Stimulated activated CD4-positive, alpha-beta T cell treated with anti-CD3 and anti-CD28 coated beads, Interleukin-15, amount 100 ng/mL, for 48 hours (primary cell): ENCODE measurements at regions not wholly inside any gene's neighbourhood (a gene's known extent, or its start where the extent isn't known, plus 50 kb on each side); places are given as distances from the start of the nearest gene placed in this dataset.
"Not testable (repeated sequence)": the region's sequence is repeated elsewhere in the genome, so short reads cannot be mapped to it uniquely, and the experiment has no call there.

Source experiments
- DNase-seq, 2 donors: peaks; one replicate each; pipeline ENCODE4 v3.0.0-alpha.2; 2020; ENCODE audit warnings: low read depth in 2 of 2

DNA sequence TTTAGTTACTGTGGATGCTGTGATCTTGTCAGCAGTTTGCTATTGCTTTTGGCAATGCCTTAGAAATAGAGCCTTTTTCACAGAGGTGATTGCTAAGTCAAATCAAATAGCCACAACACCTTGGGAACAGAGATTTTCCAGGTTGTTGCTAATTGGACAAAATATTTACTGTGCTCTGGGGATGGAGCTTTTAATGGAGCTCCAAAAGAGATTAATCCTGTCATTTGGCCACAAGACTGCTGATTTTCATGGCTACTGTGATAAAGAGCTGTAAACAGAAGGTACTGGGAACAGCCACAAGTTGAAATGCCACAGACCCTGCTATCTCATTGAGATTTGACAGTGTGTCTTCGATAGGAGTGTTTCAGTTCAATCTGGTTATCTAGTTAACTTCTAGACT is 1715.2 kb upstream of the ADGRL3 start:
- DNase-seq = no peak

DNA sequence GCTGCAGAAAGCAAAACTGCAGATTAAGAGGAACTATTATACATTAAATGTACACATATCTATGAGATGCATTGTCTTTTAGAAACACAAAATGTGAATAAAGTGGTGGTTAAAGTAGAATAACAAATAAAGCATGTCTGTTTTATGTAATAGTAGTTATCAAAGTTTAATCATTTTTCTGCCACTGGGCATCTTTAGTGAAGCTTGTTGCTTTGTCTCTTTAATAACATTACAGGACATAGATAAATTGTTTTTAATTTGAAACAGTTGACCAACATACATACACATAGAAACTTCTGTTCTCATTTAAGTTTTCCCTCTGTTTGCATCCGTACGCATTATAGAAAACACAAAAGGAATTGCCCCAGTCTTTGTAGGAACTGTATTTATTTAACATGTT is 1700.0 kb upstream of the ADGRL3 start:
- no peak for DNase-seq

DNA sequence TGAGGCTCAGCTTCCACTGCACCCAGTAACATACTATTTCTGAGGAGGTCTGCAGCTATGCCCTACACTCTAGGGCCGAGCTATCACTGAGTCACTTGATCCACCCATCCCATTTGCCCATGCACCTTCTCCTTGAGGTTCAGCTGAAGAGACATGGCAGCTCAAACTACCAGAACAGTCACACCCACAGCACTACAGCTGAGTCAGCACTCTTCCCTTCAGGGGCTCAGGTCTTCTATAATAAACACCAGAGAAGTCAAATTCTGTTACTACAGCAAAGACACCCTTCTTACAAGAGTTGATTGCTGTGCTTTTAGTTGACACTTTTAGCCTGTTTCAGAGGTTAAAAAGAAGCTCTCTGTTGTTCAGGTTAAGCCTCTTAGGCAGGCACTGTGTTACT is 1696.4 kb upstream of the ADGRL3 start:
- DNase-seq = no peak

DNA sequence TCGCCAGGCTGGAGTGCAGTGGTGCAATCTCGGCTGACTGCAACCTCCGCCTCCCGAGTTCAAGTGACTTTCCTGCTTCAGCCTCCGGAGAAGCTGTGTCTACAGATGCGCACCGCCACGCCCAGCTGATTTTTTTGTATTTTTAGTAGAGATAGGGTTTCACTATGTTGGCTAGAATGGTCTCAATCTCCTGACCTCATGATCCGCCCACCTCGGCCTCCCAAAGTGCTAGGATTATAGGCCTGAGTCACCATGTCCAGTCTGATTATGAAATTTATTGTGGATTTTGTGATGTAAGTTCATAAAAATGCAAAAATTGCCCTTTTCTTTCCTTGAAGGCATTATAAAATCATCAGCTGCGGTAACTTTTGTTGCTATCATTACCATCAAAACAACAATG is 1688.3 kb upstream of the ADGRL3 start:
- DNase-seq = not testable (repeated sequence)

DNA sequence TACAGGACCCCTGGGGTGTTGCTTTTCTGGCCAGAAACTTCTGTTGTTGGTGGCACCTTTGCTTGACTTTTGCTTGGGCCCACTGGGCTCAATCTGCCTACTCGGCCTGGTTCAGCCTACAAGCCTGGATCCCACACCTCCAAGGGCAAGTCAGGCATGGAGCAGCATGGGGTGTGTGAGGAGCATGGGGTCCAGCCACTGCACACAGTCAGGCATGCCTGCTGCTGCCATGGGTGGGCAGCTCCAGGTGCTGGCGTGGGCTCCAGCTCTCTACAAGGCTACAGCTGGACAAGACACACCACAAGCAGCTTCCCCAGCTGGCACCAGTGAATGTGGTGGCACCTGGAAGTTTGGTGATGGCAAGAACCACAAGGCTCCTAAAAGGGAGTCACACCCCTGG is 1683.1 kb upstream of the ADGRL3 start:
- no peak for DNase-seq

DNA sequence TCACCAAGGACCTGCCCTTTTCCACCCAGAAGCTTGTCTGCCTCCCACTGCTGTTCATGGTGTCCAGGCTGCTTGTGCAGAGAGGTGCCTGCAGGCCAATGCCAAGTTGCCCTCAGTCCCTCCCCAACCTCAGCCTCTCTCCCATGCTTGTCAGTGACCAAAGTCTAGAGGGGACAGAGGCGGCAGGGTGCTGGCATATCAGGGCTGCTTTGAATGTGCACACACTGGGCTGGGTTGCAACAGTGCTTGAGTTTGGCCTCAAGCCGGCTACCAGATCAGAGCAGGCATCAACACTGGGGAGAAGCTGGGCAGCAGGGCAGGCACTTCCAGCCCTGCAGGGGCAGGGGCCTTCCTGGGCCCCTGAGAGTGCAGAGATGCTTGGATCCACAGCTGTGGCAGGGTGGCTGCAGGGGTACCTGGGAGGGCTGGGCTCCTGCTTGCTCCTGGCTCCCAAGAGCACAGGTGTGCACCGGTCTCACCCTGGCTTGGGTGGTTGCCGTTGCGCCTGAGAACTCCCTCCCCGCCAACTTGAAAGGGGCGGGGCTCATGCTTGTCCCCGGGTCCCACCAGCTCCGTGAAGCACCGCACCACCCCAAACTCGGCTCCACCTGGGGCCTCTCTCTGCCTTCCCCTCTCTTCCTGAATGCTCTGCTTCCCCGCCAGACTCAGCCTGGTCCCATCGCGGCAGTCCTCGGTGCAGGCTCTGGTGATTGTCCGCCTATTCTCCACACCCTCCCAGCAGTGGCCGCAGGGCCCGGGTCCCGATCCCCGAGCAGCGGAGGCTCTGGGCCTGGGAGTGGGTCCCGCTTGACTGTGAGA is 1681.9 kb upstream of the ADGRL3 start:
- no peak for DNase-seq

DNA sequence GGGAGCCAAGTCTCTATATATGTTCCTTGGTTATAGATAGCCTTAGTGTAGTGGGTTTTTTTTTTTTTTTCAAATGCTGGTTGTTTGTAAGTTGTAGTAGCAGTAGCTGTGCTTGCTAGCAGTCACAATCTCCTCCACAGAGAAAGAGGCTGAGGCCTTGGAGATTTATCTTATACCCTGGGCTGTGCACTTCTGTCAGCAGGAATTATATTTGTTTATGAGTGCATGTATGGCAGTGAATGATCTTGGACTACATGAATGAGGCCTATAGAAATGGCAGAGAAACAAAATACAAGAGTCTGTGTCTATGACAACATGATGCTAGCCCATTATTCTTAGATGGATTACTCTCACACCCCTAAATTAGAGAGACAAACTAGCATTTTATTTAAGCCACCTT is 1674.2 kb upstream of the ADGRL3 start:
- DNase-seq = no peak

DNA sequence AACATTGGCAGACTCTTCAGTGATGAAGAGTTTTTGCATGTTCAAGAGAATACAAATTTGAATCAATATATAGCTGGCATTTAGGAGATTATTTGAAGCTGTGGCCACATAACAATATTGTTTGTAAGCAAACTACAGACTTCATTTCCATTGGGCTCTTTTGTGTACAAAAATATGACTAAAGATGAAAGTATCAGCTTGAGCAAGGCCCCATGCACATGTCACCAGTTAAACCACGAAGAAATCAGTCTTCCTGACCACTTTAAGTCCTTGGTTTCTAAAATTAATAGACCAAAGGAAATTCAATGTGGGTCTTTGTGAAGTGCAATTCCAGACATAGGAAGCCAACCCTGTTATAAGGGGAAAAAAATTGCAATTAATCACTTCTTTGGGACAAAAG is 1664.6 kb upstream of the ADGRL3 start:
- no peak for DNase-seq

DNA sequence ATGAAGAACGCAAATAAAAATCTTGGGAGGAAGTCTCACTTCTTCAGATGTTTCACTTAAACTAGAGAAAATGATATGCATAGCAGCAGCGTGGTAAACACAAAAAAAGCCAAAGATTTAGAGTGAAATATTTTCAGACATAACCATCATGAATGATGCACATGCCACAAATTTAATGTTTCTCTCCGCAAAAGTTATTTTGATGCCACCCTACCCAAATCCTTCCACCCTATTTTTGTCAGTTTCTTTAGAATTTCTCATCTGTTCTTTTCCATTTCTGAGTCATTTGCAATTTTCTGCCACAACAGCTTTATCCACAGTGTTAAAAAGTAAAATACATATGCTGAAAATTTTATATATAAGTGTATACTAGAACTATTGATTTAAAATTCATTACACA is 1663.7 kb upstream of the ADGRL3 start:
- DNase-seq = no peak

DNA sequence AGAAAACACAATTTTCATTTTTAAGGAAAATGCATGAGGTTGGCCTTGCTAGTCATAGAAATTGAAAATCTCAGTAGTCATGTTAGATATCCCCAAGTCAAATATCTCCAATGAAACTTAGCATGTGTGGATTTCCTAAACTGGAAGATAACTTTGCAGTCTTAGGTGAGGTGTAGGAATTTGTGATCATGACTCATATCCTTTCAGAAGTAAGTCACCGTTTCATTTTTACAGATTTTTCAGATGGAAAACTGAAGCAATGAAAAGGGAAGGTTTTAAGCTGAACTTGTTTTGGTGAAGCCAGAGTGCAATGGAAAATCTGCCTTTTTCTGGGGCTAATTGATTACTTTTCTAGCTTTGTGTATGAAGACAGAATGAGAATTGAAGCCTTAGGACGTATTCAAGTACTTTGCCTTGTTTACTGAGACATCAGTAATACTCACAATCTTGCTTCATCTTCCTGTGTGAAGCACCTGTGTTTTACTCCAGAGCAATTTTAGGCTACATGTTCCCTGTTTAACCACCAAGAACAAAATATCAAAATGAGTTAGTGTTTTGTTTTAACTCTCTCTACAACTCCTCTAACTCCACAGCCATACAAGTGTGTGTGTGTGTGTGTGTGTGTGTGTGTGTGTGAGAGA is 1662.8 kb upstream of the ADGRL3 start:
- DNase-seq = no peak

DNA sequence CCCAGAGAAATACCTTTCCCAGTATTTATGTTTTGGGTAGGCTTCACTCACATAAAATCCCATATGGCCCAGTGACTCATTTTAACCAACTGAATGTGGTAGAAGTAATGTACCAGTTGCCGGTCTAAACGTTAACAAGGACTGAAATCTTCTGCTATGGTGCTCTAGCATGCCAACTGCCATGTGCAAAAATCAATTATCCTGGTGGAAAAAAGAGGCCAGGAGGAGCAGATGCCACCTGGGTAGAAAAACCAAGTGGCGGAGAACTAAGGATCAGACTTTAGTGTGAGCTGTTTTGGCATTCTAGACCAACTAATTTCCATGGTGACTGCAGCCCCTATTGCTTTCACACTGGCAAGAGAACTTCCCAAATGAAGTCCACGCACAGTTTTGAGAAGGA is 1660.7 kb upstream of the ADGRL3 start:
- DNase-seq = no peak

DNA sequence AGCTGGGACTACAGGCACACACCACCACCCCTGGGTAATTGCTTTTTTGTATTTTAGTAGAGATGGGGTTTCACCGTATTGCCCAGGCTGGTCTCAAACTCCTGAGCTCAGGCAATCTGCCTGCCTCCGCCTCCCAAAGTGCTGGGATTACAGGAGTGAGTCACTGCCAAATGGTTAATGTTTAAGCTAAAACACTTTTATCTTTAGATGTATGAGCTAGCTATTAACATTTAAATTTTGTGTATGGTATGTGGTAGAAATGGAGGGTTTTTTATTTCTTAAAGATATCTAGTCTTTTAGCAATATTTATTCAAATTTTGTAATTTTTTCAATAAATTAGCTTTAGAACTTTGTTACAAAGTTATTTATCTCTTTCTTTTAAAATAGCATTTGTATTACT is 1659.8 kb upstream of the ADGRL3 start:
- no peak for DNase-seq

DNA sequence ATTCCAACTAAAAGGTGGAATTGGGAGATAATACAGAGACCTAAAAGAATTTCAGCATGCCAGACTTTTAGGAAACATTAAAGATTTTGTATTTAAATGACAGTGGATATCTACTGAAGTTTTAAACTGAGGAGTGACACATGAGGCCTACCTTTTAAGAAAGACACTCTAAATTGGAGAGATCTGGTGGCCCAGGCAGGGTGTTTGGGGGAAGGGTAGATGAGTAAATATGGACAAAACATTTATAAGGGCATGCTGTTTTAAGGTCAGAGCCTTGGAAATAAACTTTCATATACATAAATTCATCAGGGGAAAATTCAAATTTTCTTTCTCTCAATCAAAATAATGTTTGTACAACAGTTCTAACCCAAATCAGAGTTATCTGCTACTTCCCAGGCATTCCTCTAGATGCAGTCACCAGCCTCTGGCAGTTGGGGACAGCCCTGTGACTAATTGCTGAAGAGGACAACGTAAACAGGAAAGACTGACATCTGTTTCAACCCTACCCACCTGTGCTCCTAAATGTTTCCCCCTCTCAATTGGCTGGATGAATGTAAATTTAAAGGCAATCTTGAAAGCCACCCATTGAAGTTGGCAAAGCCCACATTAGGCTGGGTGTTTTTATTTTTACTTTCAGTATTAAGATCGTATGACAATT is 1646.9 kb upstream of the ADGRL3 start:
- DNase-seq = no peak

DNA sequence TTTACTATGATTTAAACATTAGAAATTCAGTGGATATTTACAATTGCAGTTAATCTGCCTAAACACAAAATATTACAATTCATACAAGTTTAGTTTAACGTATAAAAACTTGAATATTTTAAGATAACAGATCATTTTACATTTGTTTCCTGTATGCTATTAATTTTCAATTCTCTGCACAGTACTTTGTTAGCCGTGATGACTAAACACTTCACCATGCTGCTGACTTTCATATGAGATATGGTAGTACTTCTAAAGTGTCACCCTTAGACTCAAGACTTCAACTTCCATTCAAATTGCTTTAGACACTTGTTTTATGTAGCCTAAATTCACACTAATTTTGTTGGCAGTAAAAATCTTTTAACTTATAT is 1646.4 kb upstream of the ADGRL3 start:
- DNase-seq = no peak

DNA sequence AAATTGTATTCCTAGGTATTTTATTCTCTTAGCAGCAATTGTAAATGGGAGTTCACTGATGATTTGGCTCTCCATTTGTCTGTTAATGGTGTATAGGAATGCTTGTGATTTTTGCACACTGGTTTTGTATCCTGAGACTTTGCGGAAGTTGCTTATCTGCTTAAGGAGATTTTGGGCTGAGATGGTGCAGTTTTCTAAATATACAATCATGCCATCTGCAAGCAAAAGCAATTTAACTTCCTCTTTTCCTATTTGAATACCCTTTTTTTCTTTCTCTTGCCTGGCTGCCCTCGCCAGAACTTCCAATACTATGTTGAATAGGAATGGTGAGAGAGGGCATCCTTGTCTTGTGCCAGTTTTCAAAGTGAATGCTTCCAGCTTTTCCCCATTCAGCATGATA is 1643.9 kb upstream of the ADGRL3 start:
- not testable (repeated sequence) for DNase-seq

DNA sequence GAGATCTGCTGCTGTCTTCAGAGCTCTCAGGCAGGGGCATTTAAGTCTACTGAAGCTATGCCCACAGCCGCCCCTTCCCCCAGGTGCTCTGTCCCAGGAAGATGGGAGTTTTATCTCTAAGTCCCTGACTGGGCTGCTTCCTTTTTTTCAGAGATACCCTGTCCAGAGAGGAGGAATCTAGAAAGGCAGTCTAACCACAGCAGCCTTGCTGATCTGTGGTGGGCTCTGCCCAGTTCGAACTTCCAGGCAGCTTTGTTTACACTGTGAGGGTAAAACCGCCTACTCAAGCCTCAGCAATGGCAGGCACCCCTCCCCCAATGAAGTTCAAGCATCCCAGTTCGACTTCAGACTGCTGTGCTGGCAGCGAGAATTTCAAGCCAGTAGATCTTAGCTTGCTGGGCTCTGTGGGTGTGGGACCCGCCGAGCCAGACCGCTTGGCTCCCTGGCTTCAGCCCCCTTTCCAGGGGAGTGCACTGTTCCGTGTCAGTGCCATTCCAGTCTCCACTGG is 1639.9 kb upstream of the ADGRL3 start:
- not testable (repeated sequence) for DNase-seq

DNA sequence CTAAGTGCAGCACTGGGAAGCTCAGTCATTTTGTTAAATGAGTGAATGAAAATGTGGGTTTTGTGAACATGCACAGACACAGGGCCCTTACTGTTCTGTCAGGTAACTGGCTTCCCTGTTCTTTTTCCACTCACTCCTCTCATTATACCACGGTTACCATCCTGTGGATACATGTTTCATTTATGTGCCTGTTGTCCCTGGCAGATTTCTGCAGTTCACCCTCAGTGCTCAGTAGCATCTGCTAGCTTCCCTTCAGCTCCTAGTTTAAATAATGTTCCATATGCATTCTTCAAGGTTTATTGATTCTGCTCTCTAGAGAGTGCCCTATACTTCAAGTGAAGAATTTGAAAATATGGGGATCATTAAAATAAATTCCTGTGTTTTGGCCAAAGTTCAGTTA is 1634.3 kb upstream of the ADGRL3 start:
- DNase-seq = no peak

DNA sequence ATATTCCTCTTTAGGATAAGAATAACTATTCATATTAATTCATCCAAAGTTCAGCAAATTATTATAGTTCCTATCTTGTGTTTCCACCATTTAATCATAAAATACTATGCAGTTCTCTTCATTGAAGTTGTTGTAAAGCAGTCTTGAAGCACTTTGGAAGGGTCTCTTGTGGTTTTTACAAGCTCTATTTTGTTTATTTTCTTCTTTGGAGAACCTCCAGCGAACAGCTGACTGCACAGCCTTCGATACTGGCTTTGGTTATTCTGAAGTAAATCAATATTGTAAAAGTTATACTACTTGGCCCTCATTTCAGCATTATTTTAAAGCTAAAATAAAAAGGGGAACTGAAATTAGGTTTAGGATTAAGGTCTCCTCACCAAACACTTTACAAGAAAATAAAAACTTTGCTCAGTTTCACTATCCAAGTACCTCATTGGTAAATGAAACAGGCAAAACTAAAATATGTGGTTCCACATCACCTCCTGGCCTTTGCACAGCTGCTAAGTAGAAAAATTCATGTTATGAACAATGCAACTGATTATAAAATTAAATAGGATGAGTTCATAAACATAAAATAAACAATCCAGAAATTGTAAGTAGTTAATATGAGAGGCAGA is 1629.2 kb upstream of the ADGRL3 start:
- DNase-seq = no peak

DNA sequence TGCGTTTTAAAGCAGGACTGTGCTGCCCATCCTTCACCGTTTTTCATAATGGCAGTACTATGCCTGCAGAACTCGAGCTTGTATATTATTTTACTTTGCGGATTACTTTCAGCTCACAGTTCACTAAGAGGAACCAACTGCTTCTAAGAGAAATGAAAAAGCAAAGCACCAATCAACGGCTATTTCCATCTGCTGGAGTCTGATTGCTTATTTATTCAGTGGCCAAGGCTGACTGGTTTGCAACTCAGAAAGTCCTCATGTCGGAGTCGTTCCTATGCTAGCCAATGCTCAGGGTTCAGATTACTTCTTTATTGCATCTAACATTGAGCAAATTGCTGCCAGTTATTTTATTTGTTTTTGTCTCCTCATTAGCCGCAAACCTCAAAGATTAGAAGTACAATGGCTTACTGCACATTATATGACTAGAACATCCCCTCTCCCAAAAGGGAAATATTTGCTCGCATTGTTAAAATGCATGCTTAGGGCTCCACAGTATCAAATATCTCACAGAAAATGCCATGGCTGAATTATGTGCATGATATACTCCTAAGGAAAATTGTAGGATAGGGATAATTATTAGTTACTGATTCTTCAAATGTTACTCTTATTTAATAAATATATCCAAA is 1628.2 kb upstream of the ADGRL3 start:
- DNase-seq = no peak

DNA sequence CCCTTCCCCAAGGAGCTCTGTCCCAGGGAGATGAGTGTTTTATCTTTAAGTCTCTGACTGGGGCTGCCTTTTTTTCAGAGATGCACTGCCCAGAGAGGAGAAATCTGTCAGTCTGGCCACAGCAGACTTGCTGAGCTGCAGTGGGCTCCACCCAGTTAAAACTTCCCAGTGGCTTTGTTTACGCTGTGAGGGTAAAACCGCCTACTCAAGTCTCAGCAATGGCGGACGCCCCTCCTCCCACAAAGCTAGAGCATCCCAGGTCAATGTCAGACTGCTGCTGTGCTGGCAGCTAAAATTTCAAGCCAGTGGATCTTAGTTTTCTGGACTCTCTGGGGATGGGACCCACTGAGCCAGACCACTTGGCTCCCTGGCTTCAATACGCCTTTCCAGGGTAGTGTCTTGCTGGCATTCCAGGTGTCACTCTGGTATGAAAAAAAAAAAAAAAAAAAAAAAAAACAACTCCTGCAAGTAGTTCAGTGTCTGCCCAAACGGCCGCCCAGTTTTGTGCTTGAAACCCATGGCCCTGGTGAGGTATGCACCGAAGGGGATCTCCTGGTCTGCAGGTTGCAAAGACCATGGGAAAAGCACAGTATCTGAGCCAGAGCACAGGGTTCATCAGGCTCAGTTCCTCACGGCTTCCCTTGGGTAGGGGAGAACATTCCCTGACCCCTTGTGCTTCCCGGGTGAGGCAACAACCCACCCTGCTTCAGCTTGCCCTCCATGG is 1616.1 kb upstream of the ADGRL3 start:
- DNase-seq = no peak
